Astrocyte (in vitro differentiated cells and primary cell): ENCODE measurements at regions not wholly inside any gene's neighbourhood (a gene's known extent, or its start where the extent isn't known, plus 50 kb on each side); places are given as distances from the start of the nearest gene placed in this dataset.

ENCODE experiments used
- DNase-seq: peaks from one replicate; pipeline ENCODE4 v3.0.0-alpha.2; 2010; ENCODE audit warnings: low read depth
- FAIRE-seq: peaks from 2 replicates; lab custom pipeline; 2011; peaks lifted over from hg19 to GRCh38; lab: Jason Lieb, UNC
- H2AFZ ChIP-seq: 2 replicates; pipeline ENCODE4 v1.6.0; 2012; ENCODE audit warnings: low read depth, low read length, inconsistent platforms
- H3K27ac ChIP-seq: 2 replicates; pipeline ENCODE4 v1.5.1; 2011; ENCODE audit warnings: low read depth, low read length, inconsistent platforms
- H3K27me3 ChIP-seq: 2 replicates; pipeline ENCODE4 v1.6.0; 2011; ENCODE audit warnings: low read length, inconsistent platforms; ENCODE audit not compliant: insufficient read depth
- H3K36me3 ChIP-seq: 2 replicates; pipeline ENCODE4 v1.5.1; 2011; ENCODE audit warnings: low read length, inconsistent platforms; ENCODE audit not compliant: insufficient read depth
- H3K4me1 ChIP-seq: 2 replicates; pipeline ENCODE4 v1.5.1; 2011; ENCODE audit warnings: low read length, inconsistent platforms; ENCODE audit not compliant: insufficient read depth
- H3K4me2 ChIP-seq: 2 replicates; pipeline ENCODE4 v1.6.0; 2012; ENCODE audit warnings: low read length, inconsistent platforms
- H3K4me3 ChIP-seq: 2 replicates; pipeline ENCODE4 v1.5.1; 2011; ENCODE audit warnings: low read depth, mild to moderate bottlenecking, low read length, inconsistent platforms; ENCODE audit not compliant: insufficient read depth
- H3K79me2 ChIP-seq: 2 replicates; pipeline ENCODE4 v1.6.0; 2012; ENCODE audit warnings: mild to moderate bottlenecking, low read length, inconsistent platforms; ENCODE audit not compliant: insufficient read depth
- H3K9ac ChIP-seq: 2 replicates; pipeline ENCODE4 v1.6.0; 2012; ENCODE audit warnings: mild to moderate bottlenecking, low read length, inconsistent platforms
- H3K9me3 ChIP-seq: 2 replicates; pipeline ENCODE4 v1.5.1; 2012; ENCODE audit warnings: low read depth, mild to moderate bottlenecking, low read length, inconsistent platforms; ENCODE audit not compliant: insufficient read depth
- H4K20me1 ChIP-seq: 2 replicates; pipeline ENCODE4 v1.6.0; 2012; ENCODE audit warnings: low read length, inconsistent platforms; ENCODE audit not compliant: insufficient read depth
- H3K27ac Mint-ChIP-seq: one replicate; pipeline ENCODE4 v1.8.0; 2021; ENCODE audit warnings: mild to moderate bottlenecking, mixed read lengths; ENCODE audit not compliant: unreplicated experiment
- H3K27me3 Mint-ChIP-seq: one replicate; pipeline ENCODE4 v1.8.0; 2021; ENCODE audit warnings: low read depth, mixed read lengths; ENCODE audit not compliant: unreplicated experiment
- H3K36me3 Mint-ChIP-seq: one replicate; pipeline ENCODE4 v1.8.0; 2021; ENCODE audit warnings: low read depth, mixed read lengths; ENCODE audit not compliant: unreplicated experiment
- H3K4me1 Mint-ChIP-seq: one replicate; pipeline ENCODE4 v1.8.0; 2021; ENCODE audit warnings: low read depth, mixed read lengths; ENCODE audit not compliant: unreplicated experiment
- H3K4me3 Mint-ChIP-seq: one replicate; pipeline ENCODE4 v1.8.0; 2021; ENCODE audit warnings: mild to moderate bottlenecking, moderate library complexity, mixed read lengths; ENCODE audit not compliant: unreplicated experiment
- H3K9me3 Mint-ChIP-seq: one replicate; pipeline ENCODE4 v1.8.0; 2021; ENCODE audit warnings: mild to moderate bottlenecking, mixed read lengths; ENCODE audit not compliant: unreplicated experiment
- CTCF ChIP-seq: IDR thresholded peaks from 2 replicates; pipeline ENCODE4 v1.5.1; 2011; ENCODE audit warnings: low read depth, mild to moderate bottlenecking, inconsistent platforms, low read length, moderate library complexity; ENCODE audit not compliant: insufficient read depth
- EZH2 ChIP-seq: IDR thresholded peaks from 2 replicates; pipeline ENCODE4 v1.6.1; 2012; ENCODE audit warnings: mild to moderate bottlenecking, low read length, inconsistent platforms; ENCODE audit not compliant: insufficient read depth

- Mint-ChIP-seq H3K27ac (no peak overlapping the region), H3K4me3 (no peak overlapping the region), H3K4me1 (peaks cover 5% of the 10 kb centered on the region), H3K9me3 (no peaks in the 10 kb centered on the region), H3K36me3 (no peaks in the 10 kb centered on the region), H3K27me3 (no peaks in the 10 kb centered on the region)
- FAIRE-seq (peak; percentile 41), DNase-seq (no peak)
- H3K79me2 ChIP-seq: no peaks in the 10 kb centered on the region
- H4K20me1 ChIP-seq: no peaks in the 10 kb centered on the region
- H3K4me3 ChIP-seq: no peak overlapping the region
- no peak overlapping the region for H3K27ac ChIP-seq
- H3K9me3 ChIP-seq: no peaks in the 10 kb centered on the region
- H3K27me3 ChIP-seq: no peaks in the 10 kb centered on the region
- H3K9ac ChIP-seq: no peak overlapping the region
- H2AFZ ChIP-seq: no peak overlapping the region
- no peaks in the 10 kb centered on the region for H3K36me3 ChIP-seq
- peaks cover 7% of the 10 kb centered on the region for H3K4me1 ChIP-seq
- no peak overlapping the region for H3K4me2 ChIP-seq
- TF ChIP-seq CTCF: no peak
- TF ChIP-seq EZH2: no peak
Measured at GRCh38 chr4:71253545-71253944, 85.3 kb upstream of the SLC4A4 start.

- H2AFZ ChIP-seq: no peak overlapping the region
- no peak for FAIRE-seq
Measured at GRCh38 chr4:71254451-71255012, 84.3 kb upstream of the SLC4A4 start.

More at GRCh38 chr4:71254451-71255012, 84.3 kb upstream of the SLC4A4 start:
- H3K9ac ChIP-seq: no peak overlapping the region
- Mint-ChIP-seq H3K9me3 (no peaks in the 10 kb centered on the region), H3K27me3 (no peaks in the 10 kb centered on the region), H3K4me1 (peaks cover 5% of the 10 kb centered on the region), H3K36me3 (no peaks in the 10 kb centered on the region), H3K4me3 (no peak overlapping the region), H3K27ac (no peak overlapping the region)
- no peaks in the 10 kb centered on the region for H3K79me2 ChIP-seq
- no peaks in the 10 kb centered on the region for H3K9me3 ChIP-seq
- H3K27me3 ChIP-seq: no peaks in the 10 kb centered on the region
- H3K4me2 ChIP-seq: no peak overlapping the region
- H3K36me3 ChIP-seq: no peaks in the 10 kb centered on the region
- H3K4me1 ChIP-seq: peaks cover 7% of the 10 kb centered on the region
- DNase-seq: no peak
- no peak overlapping the region for H3K4me3 ChIP-seq
- TF ChIP-seq EZH2 (no peak), CTCF (no peak)
- no peak overlapping the region for H3K27ac ChIP-seq
- no peaks in the 10 kb centered on the region for H4K20me1 ChIP-seq
